ENCODE measurements at regions not wholly inside any gene's neighbourhood (a gene's known extent, or its start where the extent isn't known, plus 50 kb on each side); places are given as distances from the start of the nearest gene placed in this dataset.

DNA sequence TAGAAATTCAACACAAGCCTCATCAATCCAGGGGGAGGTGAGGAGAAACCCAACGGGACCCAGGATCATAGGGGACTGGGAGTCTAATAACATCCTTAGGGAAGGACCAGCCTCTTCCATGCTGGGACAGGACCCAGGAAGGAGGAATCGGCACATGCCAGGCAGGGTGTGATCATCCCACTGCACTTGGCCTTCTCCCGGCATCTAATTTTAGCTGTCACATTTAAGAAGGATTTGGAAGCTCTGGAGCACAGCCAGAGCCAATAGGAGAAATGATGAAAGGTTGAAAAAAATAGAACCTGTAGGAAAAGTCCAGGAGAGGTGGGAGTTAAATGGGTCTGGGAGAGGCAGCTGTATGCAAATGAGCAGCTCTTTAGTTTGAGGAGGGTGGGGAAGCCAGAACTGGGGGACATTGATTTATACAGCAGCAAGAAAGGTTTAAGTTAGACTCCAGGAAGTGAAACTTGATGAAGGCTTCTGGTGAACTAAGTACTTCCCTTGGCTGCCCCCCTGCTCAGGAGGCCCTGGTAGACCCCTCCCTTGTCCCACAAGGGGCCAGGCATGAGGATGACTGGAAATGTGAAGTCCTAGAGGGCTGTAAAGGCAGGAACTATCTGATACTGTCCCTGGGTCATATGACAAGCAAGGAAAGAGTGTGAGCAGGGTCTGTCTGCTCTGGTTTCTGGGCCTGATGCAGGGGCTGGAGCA, 260.3 kb downstream of the LRFN2 start:
- no peak overlapping the region for H3K4me3 ChIP-seq (ENCODE audit: low read depth, low read length)
- no peaks in the 10 kb centered on the region for H3K27me3 ChIP-seq (ENCODE audit: insufficient read depth, low read depth, severe bottlenecking)
- H3K36me3 ChIP-seq: peaks cover 3% of the 10 kb centered on the region; the same call in 1 of the 2 replicates
- TF ChIP-seq CTCF (IDR thresholded peaks at IDR 0.05; ENCODE audit: low read depth, low read length): no peak
- no peak for DNase-seq
- no peaks in the 10 kb centered on the region for H3K9me3 ChIP-seq (ENCODE audit: severe bottlenecking)
- no peak overlapping the region for H3K27ac ChIP-seq

DNA sequence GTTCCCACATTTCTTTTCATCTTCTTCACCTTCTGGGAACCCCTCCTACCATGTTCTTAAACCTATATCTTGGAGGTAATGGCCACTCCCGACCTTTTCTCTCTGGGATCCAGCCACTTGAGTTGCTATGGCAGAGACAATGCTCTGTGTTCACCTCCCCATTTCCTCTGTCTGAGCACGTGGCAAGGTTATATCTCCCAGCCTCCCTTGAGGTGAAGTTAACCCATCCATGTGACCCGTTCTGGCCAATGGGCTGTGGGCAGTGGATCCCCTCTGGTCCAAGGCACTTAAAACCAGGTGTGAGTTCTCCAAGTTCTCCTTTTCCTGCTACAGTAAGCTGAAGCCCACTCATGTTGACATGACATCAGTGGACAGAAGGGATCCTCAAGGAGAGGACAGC, 261.4 kb downstream of the LRFN2 start:
- Histone ChIP-seq H3K36me3 (peaks cover 3% of the 10 kb centered on the region; the same call in 1 of the 2 replicates), H3K4me3 (ENCODE audit: low read depth, low read length) (no peak overlapping the region), H3K27me3 (ENCODE audit: insufficient read depth, low read depth, severe bottlenecking) (no peaks in the 10 kb centered on the region), H3K27ac (no peak overlapping the region), H3K9me3 (ENCODE audit: severe bottlenecking) (no peaks in the 10 kb centered on the region)
- TF ChIP-seq CTCF (IDR thresholded peaks at IDR 0.05; ENCODE audit: low read depth, low read length): no peak
- DNase-seq: no peak

- H3K27me3 ChIP-seq (ENCODE audit: insufficient read depth, low read depth, severe bottlenecking): no peaks in the 10 kb centered on the region
- TF ChIP-seq CTCF (IDR thresholded peaks at IDR 0.05; ENCODE audit: low read depth, low read length): no peak
- no peak overlapping the region for H3K4me3 ChIP-seq (ENCODE audit: low read depth, low read length)
- H3K9me3 ChIP-seq (ENCODE audit: severe bottlenecking): no peaks in the 10 kb centered on the region
- no peak for DNase-seq
- H3K36me3 ChIP-seq: peaks cover 3% of the 10 kb centered on the region; the same call in 1 of the 2 replicates
- H3K27ac ChIP-seq: no peak overlapping the region
Observed at GRCh38 chr6:40325041-40325440, 262.1 kb downstream of the LRFN2 start.

GRCh38 chr6:40323881-40324634, 263.1 kb downstream of the LRFN2 start:
- no peak overlapping the region for H3K4me3 ChIP-seq (ENCODE audit: low read depth, low read length)
- no peak for TF ChIP-seq CTCF (IDR thresholded peaks at IDR 0.05; ENCODE audit: low read depth, low read length)
- H3K9me3 ChIP-seq (ENCODE audit: severe bottlenecking): peaks cover 3% of the 10 kb centered on the region
- peak; percentile 50 for DNase-seq
- H3K27ac ChIP-seq: no peak overlapping the region
- H3K36me3 ChIP-seq: peaks cover 3% of the 10 kb centered on the region; the same call in 1 of the 2 replicates
- no peaks in the 10 kb centered on the region for H3K27me3 ChIP-seq (ENCODE audit: insufficient read depth, low read depth, severe bottlenecking)

DNA sequence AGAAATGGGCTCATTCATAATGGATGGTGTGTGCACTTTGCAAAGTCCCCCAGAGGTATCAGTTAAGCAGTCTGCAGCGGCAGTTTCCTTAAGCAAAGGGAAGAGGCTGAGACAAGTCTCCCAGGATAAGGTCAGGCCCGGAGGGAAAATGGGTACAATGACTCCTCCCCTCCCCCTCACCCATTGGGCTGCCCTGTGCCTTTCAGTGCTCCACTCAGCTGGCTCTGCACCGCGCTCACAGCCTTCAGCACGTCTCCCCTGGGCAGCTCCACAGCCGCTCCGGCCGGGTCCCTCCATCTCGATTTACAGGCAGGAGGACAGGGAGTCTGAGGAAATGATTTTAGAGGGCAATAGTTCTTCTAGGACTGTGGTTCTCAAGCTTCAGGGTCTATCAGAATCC, 264.8 kb downstream of the LRFN2 start:
- no peaks in the 10 kb centered on the region for H3K27me3 ChIP-seq (ENCODE audit: insufficient read depth, low read depth, severe bottlenecking)
- H3K4me3 ChIP-seq (ENCODE audit: low read depth, low read length): no peak overlapping the region
- no peak overlapping the region for H3K27ac ChIP-seq

More for the DNA sequence above, 264.8 kb downstream of the LRFN2 start:
- H3K9me3 ChIP-seq (ENCODE audit: severe bottlenecking): peaks cover 5% of the 10 kb centered on the region
- H3K36me3 ChIP-seq: peaks cover 3% of the 10 kb centered on the region; the same call in 1 of the 2 replicates
- no peak for DNase-seq
- TF ChIP-seq CTCF (IDR thresholded peaks at IDR 0.05; ENCODE audit: low read depth, low read length): no peak
